Heart right ventricle (tissue), 16 donors: ENCODE measurements at regions not wholly inside any gene's neighbourhood (a gene's known extent, or its start where the extent isn't known, plus 50 kb on each side); places are given as distances from the start of the nearest gene placed in this dataset.
A peak's percentile ranks its signal among the peaks of the same experiment; 100 is the strongest.

Experiments
- ATAC-seq, 8 donors: fragments of 200-7000 bp; cut with Tn5 transposase; one replicate each; pipeline ENCODE4 v1.9.1; 2020; ENCODE audit warnings: mild to moderate bottlenecking in 8 of 8, moderate library complexity in 8 of 8, moderate number of reproducible peaks in 1 of 8
- DNase-seq, 2 donors: peaks; one replicate each; pipeline ENCODE4 v3.0.0-alpha.2; 2020
- H3K27ac ChIP-seq, 10 donors: fragments of 200-600 bp; sonication (generic) in 2 of 10; one replicate each; pipeline versions ENCODE4 v1.5.0 to v1.8.0; 2020 to 2022; ENCODE audit warnings: mild to moderate bottlenecking in 3 of 10
- H3K27me3 ChIP-seq, 7 donors: fragments of 200-600 bp; one replicate each; pipeline ENCODE4 v1.8.0; 2021 to 2022; ENCODE audit warnings: mild to moderate bottlenecking in 2 of 7
- H3K36me3 ChIP-seq, 9 donors: fragments of 200-600 bp; sonication (generic) in 1 of 9; one replicate each; pipeline versions ENCODE4 v1.5.0 to v1.8.0; 2020 to 2022; ENCODE audit warnings: mild to moderate bottlenecking in 2 of 9
- H3K4me1 ChIP-seq, 9 donors: fragments of 200-600 bp; sonication (generic) in 1 of 9; one replicate each; pipeline versions ENCODE4 v1.5.0 to v1.8.0; 2020 to 2022; ENCODE audit warnings: mild to moderate bottlenecking in 4 of 9
- H3K4me3 ChIP-seq, 10 donors: fragments of 200-600 bp; sonication (generic) in 2 of 10; one replicate each; pipeline versions ENCODE4 v1.5.0 to v1.8.0; 2020 to 2022; ENCODE audit warnings: mild to moderate bottlenecking in 7 of 10, moderate library complexity in 2 of 10
- H3K9me3 ChIP-seq, 11 donors: fragments of 200-600 bp in 10 of 11; sonication (generic) in 2 of 11; one replicate each; pipeline versions ENCODE4 v1.5.0 to v1.8.0; 2013 to 2022; ENCODE audit warnings: mild to moderate bottlenecking in 2 of 11, control low read depth in 1 of 11, moderate library complexity in 1 of 11
- WGBS, 2 donors: extraction: QIAGEN DNeasy Blood & Tissue Kit; methylation state at CpG; one replicate each; pipeline ENCODE4 v1.1.7; 2013; ENCODE audit warnings: inconsistent platforms in 1 of 2; 5-methylcytosine and 5-hydroxymethylcytosine counted together
- intact Hi-C, 10 donors: fragments of 100-400 bp; cut with DNase I; formaldehyde crosslinking; loops; one replicate each; pipeline versions ENCODE4 v1.11.1 to v1.14.2; 2022
- TF ChIP-seq, protein P1 (sequence below), 9 donors: fragments of 200-600 bp; sonication (generic) in 2 of 9; IDR thresholded peaks; one replicate each; pipeline versions ENCODE4 v1.5.0 to v1.8.0; 2021 to 2022; ENCODE audit warnings: antibody characterized with exemption in 9 of 9, mild to moderate bottlenecking in 5 of 9, moderate library complexity in 1 of 9
- donor health status: Arrhythmogenic right ventricular cardiomyopathy.
- donor health status: ischemic (EF 13 %, LVEDD 7.1; RV severe dilation, severe dysfunction).
- donor health status: healthy with polysubstance abuse.
- donor health status: DM: no; HTN: yes; CAD: no.
- donor health status: DM: no; HTN: no; CAD: no.
- donor health status: ischemic (EF 25% LVEDD 6.9; RV normal size, moderate dysfunction).
- donor health status: ischemic (EF 25% LVEDD 5.7; RV mildly dilated, moderate dysfunction).
- donor health status: healthy.
- donor health status: DM: yes; HTN: yes; CAD: no.
- donor health status: Ischemic cardiomyopathy.
- donor health status: ischemic (EF 35%, LVEDD 5.7; RV mildly dilated, moderate dysfunction).
- donor health status: nonischemic (EF 11% LVEDD 7.7; RV severe dilation, severe dysfunction).
- donor health status: DM: yes; HTN: yes; CAD: no.
- donor health status: PGD.
- donor health status: ischemic (EF 29% LVEDD 5.4; RV normal size, mild dysfunction).
- donor health status: nonischemic (EF 23%, LVEDD 6.1; RV moderate dilation, normal function).

- Histone ChIP-seq H3K27me3 (no peaks in the 10 kb centered on the region), H3K27ac (no peak overlapping the region), H3K4me1 (peaks cover 0 to 7% (median 0%) of the 10 kb centered on the region in 9 donors), H3K9me3 (peaks cover 0 to 4% (median 0%) of the 10 kb centered on the region in 11 donors), H3K36me3 (no peaks in the 10 kb centered on the region), H3K4me3 (no peak overlapping the region)
- intact Hi-C loops, result no loop called here
- 93 to 97% methylated on average over 3 of the region's 3 CpGs for WGBS, 2 donors
- DNase-seq (no peak), ATAC-seq (no peak)
- TF ChIP-seq, protein P1, sequence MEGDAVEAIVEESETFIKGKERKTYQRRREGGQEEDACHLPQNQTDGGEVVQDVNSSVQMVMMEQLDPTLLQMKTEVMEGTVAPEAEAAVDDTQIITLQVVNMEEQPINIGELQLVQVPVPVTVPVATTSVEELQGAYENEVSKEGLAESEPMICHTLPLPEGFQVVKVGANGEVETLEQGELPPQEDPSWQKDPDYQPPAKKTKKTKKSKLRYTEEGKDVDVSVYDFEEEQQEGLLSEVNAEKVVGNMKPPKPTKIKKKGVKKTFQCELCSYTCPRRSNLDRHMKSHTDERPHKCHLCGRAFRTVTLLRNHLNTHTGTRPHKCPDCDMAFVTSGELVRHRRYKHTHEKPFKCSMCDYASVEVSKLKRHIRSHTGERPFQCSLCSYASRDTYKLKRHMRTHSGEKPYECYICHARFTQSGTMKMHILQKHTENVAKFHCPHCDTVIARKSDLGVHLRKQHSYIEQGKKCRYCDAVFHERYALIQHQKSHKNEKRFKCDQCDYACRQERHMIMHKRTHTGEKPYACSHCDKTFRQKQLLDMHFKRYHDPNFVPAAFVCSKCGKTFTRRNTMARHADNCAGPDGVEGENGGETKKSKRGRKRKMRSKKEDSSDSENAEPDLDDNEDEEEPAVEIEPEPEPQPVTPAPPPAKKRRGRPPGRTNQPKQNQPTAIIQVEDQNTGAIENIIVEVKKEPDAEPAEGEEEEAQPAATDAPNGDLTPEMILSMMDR (IDR thresholded peaks at IDR 0.05), result no peak
These were observed 74.9 kb upstream of the WDR75 start for GRCh38 chr2:189366349-189366748.

DNA sequence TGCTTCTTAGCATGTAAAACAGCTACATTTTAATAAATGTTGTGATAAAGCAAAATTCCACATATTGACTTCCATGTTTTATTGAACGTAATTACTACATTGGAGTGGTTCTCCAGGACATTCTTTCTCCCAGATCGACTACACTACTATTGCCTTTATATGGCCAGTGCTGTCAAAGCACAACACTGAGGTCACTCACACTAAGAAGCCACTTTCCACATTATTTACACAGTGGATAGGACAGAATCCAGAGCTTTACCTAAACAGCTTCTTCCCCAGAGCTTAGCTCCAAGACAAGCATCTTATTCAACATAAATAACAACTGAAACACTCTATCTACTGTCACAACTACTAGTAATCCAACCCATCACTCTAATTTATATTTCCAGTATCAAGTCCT, 73.9 kb upstream of the WDR75 start:
- peaks cover 0 to 5% (median 0%) of the 10 kb centered on the region in 11 donors for H3K9me3 ChIP-seq
- no peak overlapping the region for H3K4me3 ChIP-seq
- H3K36me3 ChIP-seq, result no peaks in the 10 kb centered on the region
- no peaks in the 10 kb centered on the region for H3K27me3 ChIP-seq
- WGBS, 2 donors, result 76 to 85% methylated on average over 2 of the region's 2 CpGs
- TF ChIP-seq, protein P1 (IDR thresholded peaks at IDR 0.05), result no peak
- no peak for ATAC-seq
- no peak overlapping the region for H3K27ac ChIP-seq
- H3K4me1 ChIP-seq, result peaks cover 0 to 7% (median 0%) of the 10 kb centered on the region in 9 donors
- intact Hi-C loops, result no loop called here
- no peak for DNase-seq

GRCh38 chr2:189369566-189369965, 71.7 kb upstream of the WDR75 start:
- ATAC-seq (peak in 2 of 8 donors; percentile 25 to 39), DNase-seq (no peak)
- intact Hi-C loops, result no loop called here
- 70 to 73% methylated on average over 3 of the region's 3 CpGs for WGBS, 2 donors
- TF ChIP-seq, protein P1 (IDR thresholded peaks at IDR 0.05), result no peak
- H3K27ac ChIP-seq, result no peak overlapping the region
- no peaks in the 10 kb centered on the region for H3K27me3 ChIP-seq
- H3K36me3 ChIP-seq, result no peaks in the 10 kb centered on the region
- no peak overlapping the region for H3K4me3 ChIP-seq
- H3K9me3 ChIP-seq, result peaks cover 0 to 5% (median 0%) of the 10 kb centered on the region in 11 donors
- no peaks in the 10 kb centered on the region for H3K4me1 ChIP-seq

DNA sequence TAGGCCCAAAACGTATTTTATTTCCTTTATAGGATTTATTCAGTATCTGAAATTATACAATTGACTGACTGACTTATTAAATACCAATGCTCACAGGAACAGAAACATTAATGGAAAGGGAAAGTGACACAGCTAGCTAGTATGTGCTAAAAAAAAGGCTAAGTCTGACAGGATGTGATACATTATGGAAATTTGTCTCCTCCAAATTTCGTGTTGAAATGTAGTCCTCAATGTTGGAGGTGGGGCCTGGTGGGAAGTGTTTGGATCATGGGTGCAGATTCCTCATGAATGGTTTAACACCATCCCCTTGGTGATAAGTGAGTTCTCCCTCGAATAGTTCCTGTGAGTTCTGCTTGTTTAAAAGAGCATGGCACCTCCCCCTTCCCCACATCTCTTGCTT, 70.6 kb upstream of the WDR75 start:
- H3K4me1 ChIP-seq, result no peaks in the 10 kb centered on the region
- peaks cover 0 to 5% (median 0%) of the 10 kb centered on the region in 11 donors for H3K9me3 ChIP-seq
- no peaks in the 10 kb centered on the region for H3K36me3 ChIP-seq
- ATAC-seq, result no peak
- 57 to 58% methylated on average over 3 of the region's 3 CpGs for WGBS, 2 donors
- no peak overlapping the region for H3K27ac ChIP-seq
- no peak overlapping the region for H3K4me3 ChIP-seq
- TF ChIP-seq, protein P1 (IDR thresholded peaks at IDR 0.05), result no peak
- intact Hi-C loops, result no loop called here
- DNase-seq, result no peak
- no peaks in the 10 kb centered on the region for H3K27me3 ChIP-seq
